A673 (cell line): ENCODE measurements at regions not wholly inside any gene's neighbourhood (a gene's known extent, or its start where the extent isn't known, plus 50 kb on each side); places are given as distances from the start of the nearest gene placed in this dataset.

Experiments used
- CTCF ChIP-seq: fragments of 300-800, 200-600 bp; sonication (generic); conservative IDR thresholded peaks from 2 replicates; pipeline ENCODE4 v1.5.1; 2017; ENCODE audit warnings: low read depth, mild to moderate bottlenecking, antibody characterized with exemption, low read length, moderate library complexity, mixed read lengths
- EZH2 ChIP-seq: fragments of 200-600 bp; sonication (generic); IDR thresholded peaks from 2 replicates; pipeline ENCODE4 v1.6.1; 2017; ENCODE audit warnings: borderline replicate concordance, low read depth, mild to moderate bottlenecking, mixed read lengths, antibody characterized with exemption, low read length; ENCODE audit not compliant: poor library complexity, severe bottlenecking

- TF ChIP-seq CTCF (no peak), EZH2 (no peak)
Observed at GRCh38 chr1:5742032-5742431, 250.2 kb downstream of the NPHP4 start.
